ENCODE measurements at regions not wholly inside any gene's neighbourhood (a gene's known extent, or its start where the extent isn't known, plus 50 kb on each side); places are given as distances from the start of the nearest gene placed in this dataset.

DNA sequence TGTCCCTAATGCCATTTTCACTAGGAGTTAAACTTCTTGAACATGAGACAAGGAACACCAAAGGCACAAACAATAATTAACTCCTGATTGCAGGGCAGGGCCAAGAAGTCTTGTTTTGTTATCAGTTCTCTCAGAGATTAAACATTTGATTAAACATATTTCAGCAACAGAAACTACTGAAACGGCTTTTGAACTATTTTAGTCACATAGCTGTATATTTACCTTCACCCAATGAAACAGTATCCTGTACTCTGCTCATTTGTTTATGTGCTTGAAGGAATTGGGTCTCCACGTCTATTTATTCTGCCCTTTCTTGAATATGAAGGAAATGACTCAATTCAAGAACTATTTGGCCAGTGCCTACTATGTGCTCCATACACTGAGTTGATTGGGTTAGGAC, 51.3 kb upstream of the PTCSC3 start:
- Histone ChIP-seq H3K9me3 (ENCODE audit: severe bottlenecking) (no peaks in the 10 kb centered on the region), H3K4me3 (ENCODE audit: low read depth, low read length) (no peak overlapping the region), H3K27me3 (ENCODE audit: insufficient read depth, low read depth, severe bottlenecking) (peaks cover 72% of the 10 kb centered on the region), H3K36me3 (no peaks in the 10 kb centered on the region), H3K27ac (no peak overlapping the region)
- TF ChIP-seq, protein P1, sequence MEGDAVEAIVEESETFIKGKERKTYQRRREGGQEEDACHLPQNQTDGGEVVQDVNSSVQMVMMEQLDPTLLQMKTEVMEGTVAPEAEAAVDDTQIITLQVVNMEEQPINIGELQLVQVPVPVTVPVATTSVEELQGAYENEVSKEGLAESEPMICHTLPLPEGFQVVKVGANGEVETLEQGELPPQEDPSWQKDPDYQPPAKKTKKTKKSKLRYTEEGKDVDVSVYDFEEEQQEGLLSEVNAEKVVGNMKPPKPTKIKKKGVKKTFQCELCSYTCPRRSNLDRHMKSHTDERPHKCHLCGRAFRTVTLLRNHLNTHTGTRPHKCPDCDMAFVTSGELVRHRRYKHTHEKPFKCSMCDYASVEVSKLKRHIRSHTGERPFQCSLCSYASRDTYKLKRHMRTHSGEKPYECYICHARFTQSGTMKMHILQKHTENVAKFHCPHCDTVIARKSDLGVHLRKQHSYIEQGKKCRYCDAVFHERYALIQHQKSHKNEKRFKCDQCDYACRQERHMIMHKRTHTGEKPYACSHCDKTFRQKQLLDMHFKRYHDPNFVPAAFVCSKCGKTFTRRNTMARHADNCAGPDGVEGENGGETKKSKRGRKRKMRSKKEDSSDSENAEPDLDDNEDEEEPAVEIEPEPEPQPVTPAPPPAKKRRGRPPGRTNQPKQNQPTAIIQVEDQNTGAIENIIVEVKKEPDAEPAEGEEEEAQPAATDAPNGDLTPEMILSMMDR (IDR thresholded peaks at IDR 0.05; ENCODE audit: low read depth, low read length): no peak
- DNase-seq: no peak

DNA sequence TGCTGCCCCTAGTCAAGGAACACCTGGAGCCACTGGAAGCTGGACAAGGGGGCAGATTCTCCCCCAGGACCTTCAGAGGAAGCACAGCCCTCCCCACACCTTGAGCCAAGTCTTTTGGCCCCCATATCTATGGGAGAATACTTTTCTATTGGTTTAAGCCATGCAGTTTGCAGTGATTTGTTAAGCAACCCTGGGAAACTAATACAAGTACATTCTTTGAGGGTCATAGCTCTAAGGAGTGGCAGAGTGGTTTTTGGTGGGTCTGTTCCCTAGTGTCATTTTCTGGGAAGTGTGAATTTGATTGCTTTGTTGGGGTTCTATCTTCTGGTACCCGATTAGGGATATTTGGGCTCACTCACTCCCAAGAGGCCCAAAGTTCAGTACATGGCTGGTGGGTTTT, 50.8 kb upstream of the PTCSC3 start:
- H3K27me3 ChIP-seq (ENCODE audit: insufficient read depth, low read depth, severe bottlenecking): peaks cover 75% of the 10 kb centered on the region
- H3K36me3 ChIP-seq: no peaks in the 10 kb centered on the region
- TF ChIP-seq, protein P1 (IDR thresholded peaks at IDR 0.05; ENCODE audit: low read depth, low read length): no peak
- no peaks in the 10 kb centered on the region for H3K9me3 ChIP-seq (ENCODE audit: severe bottlenecking)
- no peak overlapping the region for H3K27ac ChIP-seq
- no peak for DNase-seq
- no peak overlapping the region for H3K4me3 ChIP-seq (ENCODE audit: low read depth, low read length)
